ENCODE measurements at regions not wholly inside any gene's neighbourhood (a gene's known extent, or its start where the extent isn't known, plus 50 kb on each side); places are given as distances from the start of the nearest gene placed in this dataset.

GRCh38 chr5:157924490-157924889 is 65.5 kb upstream of the CLINT1 start (continued):
- TF ChIP-seq USF2 (CRISPR knock-in tag; IDR thresholded peaks at IDR 0.05): no peak
- TF ChIP-seq TEAD4 (CRISPR knock-in tag; IDR thresholded peaks at IDR 0.05): no peak
- no peak for TF ChIP-seq FOXK1 (CRISPR knock-in tag; IDR thresholded peaks at IDR 0.05)
- TF ChIP-seq, protein P1, sequence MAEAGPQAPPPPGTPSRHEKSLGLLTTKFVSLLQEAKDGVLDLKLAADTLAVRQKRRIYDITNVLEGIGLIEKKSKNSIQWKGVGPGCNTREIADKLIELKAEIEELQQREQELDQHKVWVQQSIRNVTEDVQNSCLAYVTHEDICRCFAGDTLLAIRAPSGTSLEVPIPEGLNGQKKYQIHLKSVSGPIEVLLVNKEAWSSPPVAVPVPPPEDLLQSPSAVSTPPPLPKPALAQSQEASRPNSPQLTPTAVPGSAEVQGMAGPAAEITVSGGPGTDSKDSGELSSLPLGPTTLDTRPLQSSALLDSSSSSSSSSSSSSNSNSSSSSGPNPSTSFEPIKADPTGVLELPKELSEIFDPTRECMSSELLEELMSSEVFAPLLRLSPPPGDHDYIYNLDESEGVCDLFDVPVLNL (CRISPR knock-in tag; IDR thresholded peaks at IDR 0.05; ENCODE audit: borderline replicate concordance, low read depth): no peak
- TF ChIP-seq ZNF317 (CRISPR knock-in tag; IDR thresholded peaks at IDR 0.05; ENCODE audit: borderline replicate concordance, low read depth): no peak
- TF ChIP-seq ZNF232 (CRISPR knock-in tag; IDR thresholded peaks at IDR 0.05): no peak
- no peak for TF ChIP-seq FOXP1 (CRISPR knock-in tag; IDR thresholded peaks at IDR 0.05; ENCODE audit: borderline replicate concordance)
- TF ChIP-seq NFE2L1 (CRISPR knock-in tag; IDR thresholded peaks at IDR 0.05): no peak

DNA sequence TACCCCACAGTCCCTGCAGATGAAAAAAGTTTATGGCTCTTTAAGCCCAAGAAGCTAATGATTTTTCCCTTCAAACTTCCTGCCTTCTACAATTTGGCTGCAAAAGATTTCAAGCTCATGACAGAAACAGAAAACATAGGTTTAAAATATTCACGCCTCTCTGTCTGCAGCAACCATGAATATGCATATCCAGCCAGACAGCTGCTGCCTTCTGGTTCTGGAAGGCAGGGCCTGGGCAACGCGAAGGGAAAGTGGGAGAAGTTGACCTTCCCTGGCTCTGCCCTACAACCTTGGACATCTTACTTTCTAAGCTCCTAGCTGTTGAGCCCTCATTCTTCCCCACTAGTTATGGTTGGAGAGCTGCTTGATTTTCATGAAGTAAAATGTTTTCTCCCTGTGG is 64.8 kb upstream of the CLINT1 start:
- DNase-seq (ENCODE audit: low spot score) (no peak), ATAC-seq (no peak)
- H3K4me3 Mint-ChIP-seq: no peak overlapping the region
- POLR2A ChIA-PET: no interaction called here
- CTCF ChIA-PET: interaction anchor here (1.1 to 2.1 kb wide), 4 partner anchors 26 to 95 kb away, joined by 3 to 7 read pairs (median 4); no protein-coding TSS in a partner anchor
- no peak overlapping the region for H3K27ac Mint-ChIP-seq
- no peaks in the 10 kb centered on the region for H3K9me3 Mint-ChIP-seq
- peaks cover 3% of the 10 kb centered on the region; the same call in 1 of the 2 replicates for H3K27me3 Mint-ChIP-seq (ENCODE audit: low read depth)
- no peaks in the 10 kb centered on the region for H3K36me3 Mint-ChIP-seq
- peaks cover 71% of the 10 kb centered on the region for H3K4me1 Mint-ChIP-seq
- TF ChIP-seq FOXJ3 (CRISPR knock-in tag; IDR thresholded peaks at IDR 0.05; ENCODE audit: borderline replicate concordance): no peak
- no peak for TF ChIP-seq NR3C1 (CRISPR knock-in tag; conservative IDR thresholded peaks at IDR 0.05; ENCODE audit: low read depth)
- no peak for TF ChIP-seq TP53 (CRISPR knock-in tag; IDR thresholded peaks at IDR 0.05)
- TF ChIP-seq ZNF317 (CRISPR knock-in tag; IDR thresholded peaks at IDR 0.05; ENCODE audit: borderline replicate concordance, low read depth): no peak
- TF ChIP-seq GRHL2 (CRISPR knock-in tag; IDR thresholded peaks at IDR 0.05; ENCODE audit: insufficient replicate concordance, severe bottlenecking): no peak
- TF ChIP-seq FOXP1 (CRISPR knock-in tag; IDR thresholded peaks at IDR 0.05; ENCODE audit: borderline replicate concordance): no peak
- TF ChIP-seq EMX1 (CRISPR knock-in tag; IDR thresholded peaks at IDR 0.05): no peak
- no peak for TF ChIP-seq ATF1 (CRISPR knock-in tag; IDR thresholded peaks at IDR 0.05)
- TF ChIP-seq, protein P2, sequence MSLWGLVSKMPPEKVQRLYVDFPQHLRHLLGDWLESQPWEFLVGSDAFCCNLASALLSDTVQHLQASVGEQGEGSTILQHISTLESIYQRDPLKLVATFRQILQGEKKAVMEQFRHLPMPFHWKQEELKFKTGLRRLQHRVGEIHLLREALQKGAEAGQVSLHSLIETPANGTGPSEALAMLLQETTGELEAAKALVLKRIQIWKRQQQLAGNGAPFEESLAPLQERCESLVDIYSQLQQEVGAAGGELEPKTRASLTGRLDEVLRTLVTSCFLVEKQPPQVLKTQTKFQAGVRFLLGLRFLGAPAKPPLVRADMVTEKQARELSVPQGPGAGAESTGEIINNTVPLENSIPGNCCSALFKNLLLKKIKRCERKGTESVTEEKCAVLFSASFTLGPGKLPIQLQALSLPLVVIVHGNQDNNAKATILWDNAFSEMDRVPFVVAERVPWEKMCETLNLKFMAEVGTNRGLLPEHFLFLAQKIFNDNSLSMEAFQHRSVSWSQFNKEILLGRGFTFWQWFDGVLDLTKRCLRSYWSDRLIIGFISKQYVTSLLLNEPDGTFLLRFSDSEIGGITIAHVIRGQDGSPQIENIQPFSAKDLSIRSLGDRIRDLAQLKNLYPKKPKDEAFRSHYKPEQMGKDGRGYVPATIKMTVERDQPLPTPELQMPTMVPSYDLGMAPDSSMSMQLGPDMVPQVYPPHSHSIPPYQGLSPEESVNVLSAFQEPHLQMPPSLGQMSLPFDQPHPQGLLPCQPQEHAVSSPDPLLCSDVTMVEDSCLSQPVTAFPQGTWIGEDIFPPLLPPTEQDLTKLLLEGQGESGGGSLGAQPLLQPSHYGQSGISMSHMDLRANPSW (CRISPR knock-in tag; conservative IDR thresholded peaks at IDR 0.05; ENCODE audit: low read depth): no peak
- no peak for TF ChIP-seq IRF2 (CRISPR knock-in tag; IDR thresholded peaks at IDR 0.05; ENCODE audit: borderline replicate concordance, low read depth)
- TF ChIP-seq FOXP4 (CRISPR knock-in tag; IDR thresholded peaks at IDR 0.05): no peak
- TF ChIP-seq ZNF416 (CRISPR knock-in tag; IDR thresholded peaks at IDR 0.05): no peak
- no peak for TF ChIP-seq TCF7 (CRISPR knock-in tag; IDR thresholded peaks at IDR 0.05; ENCODE audit: low read depth)
- TF ChIP-seq ZNF138 (CRISPR knock-in tag; conservative IDR thresholded peaks at IDR 0.05): no peak
- no peak for TF ChIP-seq ZNF512 (CRISPR knock-in tag; IDR thresholded peaks at IDR 0.05; ENCODE audit: borderline replicate concordance)
- TF ChIP-seq ZNF532 (CRISPR knock-in tag; IDR thresholded peaks at IDR 0.05; ENCODE audit: borderline replicate concordance): no peak
- TF ChIP-seq CREB1 (CRISPR knock-in tag; IDR thresholded peaks at IDR 0.05): no peak
- TF ChIP-seq CBFB (CRISPR knock-in tag; IDR thresholded peaks at IDR 0.05; ENCODE audit: low read depth): no peak
- TF ChIP-seq SMAD4 (CRISPR knock-in tag; IDR thresholded peaks at IDR 0.05): no peak

Data from WTC11 (cell line).